SK-N-SH treated with all-trans-retinoic acid at 6 μM for 48 hours (cell line): ENCODE measurements at regions not wholly inside any gene's neighbourhood (a gene's known extent, or its start where the extent isn't known, plus 50 kb on each side); places are given as distances from the start of the nearest gene placed in this dataset.

Experiments used
- ATAC-seq: fragments of 200-7000 bp; cut with Tn5 transposase; 3 replicates; pipeline ENCODE4 v1.9.1; 2020; ENCODE audit warnings: mild to moderate bottlenecking, moderate library complexity
- ARNTL ChIP-seq: fragments of 450-650 bp; formaldehyde crosslinking; IDR thresholded peaks from 2 replicates; pipeline ENCODE4 v1.5.0; 2020; ENCODE audit warnings: low read depth, mild to moderate bottlenecking, moderate library complexity, borderline replicate concordance
- BACH2 ChIP-seq: fragments of 250-450 bp; sonication (Bioruptor Pico); IDR thresholded peaks from 2 replicates; pipeline ENCODE4 v1.9.0; 2021; ENCODE audit warnings: mild to moderate bottlenecking, borderline replicate concordance
- CSDC2 ChIP-seq: fragments of 250-450 bp; sonication (Bioruptor Pico); IDR thresholded peaks from 2 replicates; pipeline ENCODE4 v1.5.0; 2020; ENCODE audit warnings: mild to moderate bottlenecking, moderate library complexity
- ESRRG ChIP-seq: fragments of 250-450 bp; sonication (Bioruptor Pico); IDR thresholded peaks from 2 replicates; pipeline ENCODE4 v1.6.1; 2021; ENCODE audit warnings: mild to moderate bottlenecking
- GLIS3 ChIP-seq: fragments of 250-450 bp; sonication (Bioruptor Pico); IDR thresholded peaks from 2 replicates; pipeline ENCODE4 v1.5.0; 2020; ENCODE audit warnings: mild to moderate bottlenecking, moderate library complexity
- ISL1 ChIP-seq: fragments of 250-450 bp; sonication (Bioruptor Pico); IDR thresholded peaks from 2 replicates; pipeline ENCODE4 v2.1.2; 2022; ENCODE audit warnings: mild to moderate bottlenecking, moderate library complexity
- OSR1 ChIP-seq: fragments of 250-450 bp; sonication (Bioruptor Pico); IDR thresholded peaks from 2 replicates; pipeline ENCODE4 v1.8.0; 2022; ENCODE audit warnings: moderate library complexity, mild to moderate bottlenecking, inconsistent platforms
- PPARA ChIP-seq: fragments of 250-450 bp; sonication (Bioruptor Pico); IDR thresholded peaks from 2 replicates; pipeline ENCODE4 v1.5.0; 2020; ENCODE audit warnings: mild to moderate bottlenecking, borderline replicate concordance
- SNAI2 ChIP-seq: fragments of 250-450 bp; sonication (Bioruptor Pico); IDR thresholded peaks from 2 replicates; pipeline ENCODE4 v1.5.0; 2020; ENCODE audit warnings: mild to moderate bottlenecking, moderate library complexity
- TCF4 ChIP-seq: fragments of 250-450 bp; sonication (Bioruptor Pico); IDR thresholded peaks from 2 replicates; pipeline ENCODE4 v1.8.0; 2021; ENCODE audit warnings: mild to moderate bottlenecking, moderate library complexity, borderline replicate concordance
- TOX ChIP-seq: fragments of 250-450 bp; sonication (Bioruptor Pico); IDR thresholded peaks from 2 replicates; pipeline ENCODE4 v1.8.0; 2021; ENCODE audit warnings: mild to moderate bottlenecking, moderate library complexity, borderline replicate concordance
- ZC3H10 ChIP-seq: fragments of 250-450 bp; sonication (Bioruptor Pico); IDR thresholded peaks from 2 replicates; pipeline ENCODE4 v1.5.1; 2021; ENCODE audit warnings: mild to moderate bottlenecking, moderate library complexity
- ZFP3 ChIP-seq: fragments of 250-450 bp; sonication (Bioruptor Pico); IDR thresholded peaks from 2 replicates; pipeline ENCODE4 v1.5.0; 2020; ENCODE audit warnings: mild to moderate bottlenecking, moderate library complexity
- ZFP30 ChIP-seq: fragments of 450-650 bp; formaldehyde crosslinking; IDR thresholded peaks from 2 replicates; pipeline ENCODE4 v1.5.0; 2022; ENCODE audit warnings: mild to moderate bottlenecking, moderate library complexity
- ZNF565 ChIP-seq: fragments of 450-650 bp; formaldehyde crosslinking; conservative IDR thresholded peaks from 2 replicates; pipeline ENCODE4 v1.5.0; 2020; ENCODE audit warnings: low read depth, mild to moderate bottlenecking, moderate library complexity
- ZNF70 ChIP-seq: fragments of 450-650 bp; formaldehyde crosslinking; IDR thresholded peaks from 2 replicates; pipeline ENCODE4 v1.5.0; 2020; ENCODE audit warnings: mild to moderate bottlenecking, moderate library complexity
- ZNF8 ChIP-seq: fragments of 450-650 bp; formaldehyde crosslinking; IDR thresholded peaks from 2 replicates; pipeline ENCODE4 v1.5.0; 2020; ENCODE audit warnings: mild to moderate bottlenecking, moderate library complexity
- TF ChIP-seq, protein P1 (sequence below): fragments of 250-450 bp; sonication (Bioruptor Pico); IDR thresholded peaks from 2 replicates; pipeline ENCODE4 v1.5.1; 2020; ENCODE audit warnings: low read depth, mild to moderate bottlenecking, moderate library complexity
- TF ChIP-seq, protein P2 (sequence below): fragments of 250-450 bp; sonication (Bioruptor Pico); IDR thresholded peaks from 2 replicates; pipeline ENCODE4 v1.5.0; 2020; ENCODE audit warnings: mild to moderate bottlenecking, moderate library complexity
- TF ChIP-seq, protein P3 (sequence below): fragments of 250-450 bp; sonication (Bioruptor Pico); IDR thresholded peaks from 2 replicates; pipeline ENCODE4 v1.8.0; 2021; ENCODE audit warnings: low read depth, mild to moderate bottlenecking, moderate library complexity, borderline replicate concordance

DNA sequence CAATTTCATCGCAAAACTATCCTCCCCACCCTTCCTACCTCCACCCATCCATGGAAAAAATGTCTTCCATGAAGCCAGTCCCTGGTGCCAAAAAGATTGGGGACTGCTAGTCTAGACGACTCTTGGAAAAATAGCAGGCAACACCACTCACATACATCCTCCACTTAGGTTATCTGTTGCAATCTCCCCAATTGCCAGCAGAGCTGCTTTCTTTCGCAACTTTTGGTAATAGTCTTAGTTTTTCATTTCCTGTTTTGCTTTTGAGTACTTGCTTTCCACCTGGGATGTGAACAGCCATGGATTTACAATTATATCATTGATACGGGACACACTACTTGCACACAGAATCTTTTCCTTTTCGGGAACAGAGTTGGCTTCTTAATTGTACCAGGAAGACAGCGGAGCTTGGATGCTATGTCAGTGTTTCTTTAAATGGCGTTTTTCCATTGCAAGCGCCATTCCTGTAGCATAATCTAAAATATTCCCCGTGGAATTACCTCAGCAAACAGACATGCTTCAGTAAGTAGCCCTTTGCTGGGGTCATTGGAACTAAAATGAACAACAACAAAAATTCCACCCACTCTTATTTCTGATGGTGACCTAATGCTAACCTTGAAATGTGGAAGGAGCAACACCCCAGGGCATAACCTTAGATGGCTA is 183.3 kb upstream of the ADGRL2 start:
- ATAC-seq = no peak
- TF ChIP-seq ZFP3 (CRISPR knock-in tag) (no peak), ESRRG (CRISPR knock-in tag) (no peak)
- TF ChIP-seq, all 23 proteins: peak for 0

DNA sequence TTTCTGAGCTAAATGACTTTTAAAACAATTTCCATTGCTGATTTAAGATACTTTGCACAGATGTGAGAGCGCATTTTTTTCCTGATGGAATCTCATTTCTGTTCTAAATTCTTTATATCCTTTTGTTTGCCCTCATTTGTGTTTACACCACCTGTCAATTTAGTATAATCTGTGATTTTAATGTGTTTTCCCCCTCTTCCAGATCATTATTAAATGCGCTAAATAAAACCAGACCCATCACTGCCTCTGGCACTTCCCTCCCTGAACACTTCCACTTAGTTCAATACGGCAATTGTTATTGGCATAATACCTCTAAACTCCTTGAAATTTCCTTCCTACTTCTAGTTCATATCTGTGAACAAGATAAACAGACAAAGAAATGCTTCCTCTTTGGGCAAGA is 186.9 kb upstream of the ADGRL2 start:
- ATAC-seq = no peak
- TF ChIP-seq SNAI2 (CRISPR knock-in tag) (no peak), TCF4 (CRISPR knock-in tag) (peak; percentile 75; the same call in 1 of the 2 replicates), ESRRG (CRISPR knock-in tag) (no peak)

DNA sequence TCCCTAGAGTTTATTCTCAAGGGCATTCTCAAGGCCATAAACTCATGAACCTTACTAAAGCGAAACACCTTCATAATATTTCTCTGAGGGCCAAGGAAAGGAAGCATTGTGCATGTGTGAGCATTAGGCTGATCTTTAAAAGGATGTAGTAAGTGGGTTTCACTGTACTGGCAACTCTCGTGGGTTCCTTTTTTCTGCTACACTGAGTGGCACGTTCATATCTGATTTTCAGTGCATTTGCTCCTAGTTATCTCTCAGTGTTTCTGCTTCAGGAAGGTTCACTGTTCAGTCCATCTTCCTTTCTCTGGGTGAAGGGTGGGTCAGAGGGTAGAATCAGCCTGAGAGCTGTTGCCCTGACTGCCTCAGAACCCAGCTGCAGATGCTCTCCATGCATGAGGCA is 192.8 kb upstream of the ADGRL2 start:
- no peak for ATAC-seq
- TF ChIP-seq ESRRG (CRISPR knock-in tag) (no peak), TCF4 (CRISPR knock-in tag) (no peak)

DNA sequence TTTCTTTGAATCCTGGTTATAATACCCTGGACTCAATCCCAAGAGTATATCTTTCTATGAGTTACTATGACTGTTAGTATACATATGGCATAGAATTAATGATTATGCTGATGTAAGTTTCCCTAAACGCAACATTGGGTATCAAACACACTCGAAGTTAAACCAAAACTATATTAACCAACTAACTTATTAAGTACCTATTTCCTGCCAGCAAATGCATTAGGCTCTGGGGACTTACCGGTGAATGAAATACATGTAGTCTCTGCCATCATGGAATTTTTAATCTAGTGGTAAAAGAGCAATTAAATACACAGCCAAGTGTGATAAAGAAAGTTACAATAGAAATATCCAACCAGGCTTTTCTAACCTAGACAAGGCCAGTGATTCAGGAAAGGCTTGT is 193.6 kb upstream of the ADGRL2 start:
- TF ChIP-seq ZFP3 (CRISPR knock-in tag) = no peak
- TF ChIP-seq, protein P1, sequence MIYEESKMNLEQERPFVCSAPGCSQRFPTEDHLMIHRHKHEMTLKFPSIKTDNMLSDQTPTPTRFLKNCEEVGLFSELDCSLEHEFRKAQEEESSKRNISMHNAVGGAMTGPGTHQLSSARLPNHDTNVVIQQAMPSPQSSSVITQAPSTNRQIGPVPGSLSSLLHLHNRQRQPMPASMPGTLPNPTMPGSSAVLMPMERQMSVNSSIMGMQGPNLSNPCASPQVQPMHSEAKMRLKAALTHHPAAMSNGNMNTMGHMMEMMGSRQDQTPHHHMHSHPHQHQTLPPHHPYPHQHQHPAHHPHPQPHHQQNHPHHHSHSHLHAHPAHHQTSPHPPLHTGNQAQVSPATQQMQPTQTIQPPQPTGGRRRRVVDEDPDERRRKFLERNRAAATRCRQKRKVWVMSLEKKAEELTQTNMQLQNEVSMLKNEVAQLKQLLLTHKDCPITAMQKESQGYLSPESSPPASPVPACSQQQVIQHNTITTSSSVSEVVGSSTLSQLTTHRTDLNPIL (CRISPR knock-in tag) = no peak
- TF ChIP-seq ZFP30 (CRISPR knock-in tag) = no peak
- no peak for TF ChIP-seq CSDC2 (CRISPR knock-in tag)
- TF ChIP-seq GLIS3 (CRISPR knock-in tag) = no peak
- TF ChIP-seq SNAI2 (CRISPR knock-in tag) = no peak
- no peak for TF ChIP-seq TOX (CRISPR knock-in tag)
- TF ChIP-seq PPARA (CRISPR knock-in tag) = no peak
- TF ChIP-seq ZNF565 (CRISPR knock-in tag) = no peak
- TF ChIP-seq, protein P2, sequence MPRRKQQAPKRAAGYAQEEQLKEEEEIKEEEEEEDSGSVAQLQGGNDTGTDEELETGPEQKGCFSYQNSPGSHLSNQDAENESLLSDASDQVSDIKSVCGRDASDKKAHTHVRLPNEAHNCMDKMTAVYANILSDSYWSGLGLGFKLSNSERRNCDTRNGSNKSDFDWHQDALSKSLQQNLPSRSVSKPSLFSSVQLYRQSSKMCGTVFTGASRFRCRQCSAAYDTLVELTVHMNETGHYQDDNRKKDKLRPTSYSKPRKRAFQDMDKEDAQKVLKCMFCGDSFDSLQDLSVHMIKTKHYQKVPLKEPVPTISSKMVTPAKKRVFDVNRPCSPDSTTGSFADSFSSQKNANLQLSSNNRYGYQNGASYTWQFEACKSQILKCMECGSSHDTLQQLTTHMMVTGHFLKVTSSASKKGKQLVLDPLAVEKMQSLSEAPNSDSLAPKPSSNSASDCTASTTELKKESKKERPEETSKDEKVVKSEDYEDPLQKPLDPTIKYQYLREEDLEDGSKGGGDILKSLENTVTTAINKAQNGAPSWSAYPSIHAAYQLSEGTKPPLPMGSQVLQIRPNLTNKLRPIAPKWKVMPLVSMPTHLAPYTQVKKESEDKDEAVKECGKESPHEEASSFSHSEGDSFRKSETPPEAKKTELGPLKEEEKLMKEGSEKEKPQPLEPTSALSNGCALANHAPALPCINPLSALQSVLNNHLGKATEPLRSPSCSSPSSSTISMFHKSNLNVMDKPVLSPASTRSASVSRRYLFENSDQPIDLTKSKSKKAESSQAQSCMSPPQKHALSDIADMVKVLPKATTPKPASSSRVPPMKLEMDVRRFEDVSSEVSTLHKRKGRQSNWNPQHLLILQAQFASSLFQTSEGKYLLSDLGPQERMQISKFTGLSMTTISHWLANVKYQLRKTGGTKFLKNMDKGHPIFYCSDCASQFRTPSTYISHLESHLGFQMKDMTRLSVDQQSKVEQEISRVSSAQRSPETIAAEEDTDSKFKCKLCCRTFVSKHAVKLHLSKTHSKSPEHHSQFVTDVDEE (CRISPR knock-in tag) = no peak
- no peak for TF ChIP-seq ZNF8 (CRISPR knock-in tag)
- no peak for TF ChIP-seq ISL1 (CRISPR knock-in tag)

DNA sequence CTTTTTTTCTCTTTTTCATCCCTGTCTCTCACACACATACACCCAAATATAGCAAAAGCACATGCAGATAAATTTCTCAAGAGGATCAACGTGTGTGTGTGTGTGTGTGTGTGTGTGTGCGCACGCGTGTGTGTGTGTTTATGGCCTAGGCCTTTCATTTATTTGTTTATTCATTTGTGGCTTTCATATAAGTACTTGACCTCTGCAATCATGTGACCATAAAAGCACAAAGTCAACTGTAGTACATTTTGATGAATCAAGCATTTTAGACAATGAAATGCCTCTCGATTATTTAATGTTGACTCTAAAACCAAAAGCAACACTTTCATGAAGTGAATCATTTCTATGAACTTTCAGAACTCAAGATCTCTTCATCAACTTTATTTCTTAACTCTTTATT is 194.1 kb upstream of the ADGRL2 start:
- no peak for TF ChIP-seq ZNF8 (CRISPR knock-in tag)
- no peak for TF ChIP-seq PPARA (CRISPR knock-in tag)
- TF ChIP-seq, protein P3, sequence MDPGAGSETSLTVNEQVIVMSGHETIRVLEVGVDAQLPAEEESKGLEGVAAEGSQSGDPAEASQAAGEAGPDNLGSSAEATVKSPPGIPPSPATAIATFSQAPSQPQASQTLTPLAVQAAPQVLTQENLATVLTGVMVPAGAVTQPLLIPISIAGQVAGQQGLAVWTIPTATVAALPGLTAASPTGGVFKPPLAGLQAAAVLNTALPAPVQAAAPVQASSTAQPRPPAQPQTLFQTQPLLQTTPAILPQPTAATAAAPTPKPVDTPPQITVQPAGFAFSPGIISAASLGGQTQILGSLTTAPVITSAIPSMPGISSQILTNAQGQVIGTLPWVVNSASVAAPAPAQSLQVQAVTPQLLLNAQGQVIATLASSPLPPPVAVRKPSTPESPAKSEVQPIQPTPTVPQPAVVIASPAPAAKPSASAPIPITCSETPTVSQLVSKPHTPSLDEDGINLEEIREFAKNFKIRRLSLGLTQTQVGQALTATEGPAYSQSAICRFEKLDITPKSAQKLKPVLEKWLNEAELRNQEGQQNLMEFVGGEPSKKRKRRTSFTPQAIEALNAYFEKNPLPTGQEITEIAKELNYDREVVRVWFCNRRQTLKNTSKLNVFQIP (CRISPR knock-in tag) = no peak
- TF ChIP-seq GLIS3 (CRISPR knock-in tag) = no peak
- no peak for TF ChIP-seq BACH2
- ATAC-seq = no peak

More for the DNA sequence above, 193.6 kb upstream of the ADGRL2 start:
- no peak for ATAC-seq

DNA sequence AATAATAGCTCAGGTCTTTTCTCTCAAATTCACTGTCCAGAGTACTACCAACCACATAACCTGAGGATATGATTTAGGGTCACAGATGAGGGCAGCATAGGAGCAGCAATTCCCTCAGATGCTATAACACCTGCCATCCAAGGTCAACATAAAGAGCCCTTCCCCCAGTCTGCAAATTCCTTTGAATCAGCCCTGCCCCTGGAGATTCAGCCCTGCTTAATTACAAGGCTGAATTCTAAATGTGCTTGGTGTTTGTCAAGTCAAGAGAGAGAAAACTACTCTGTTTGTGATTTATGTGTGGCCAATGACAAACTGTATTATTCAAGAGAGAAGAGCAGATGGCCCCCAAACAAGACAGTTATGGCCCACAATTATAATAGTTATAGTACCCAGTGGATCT is 195.7 kb upstream of the ADGRL2 start:
- ATAC-seq = no peak
- no peak for TF ChIP-seq TOX (CRISPR knock-in tag)
- TF ChIP-seq ZNF70 (CRISPR knock-in tag) = no peak
- TF ChIP-seq ZNF8 (CRISPR knock-in tag) = no peak
- TF ChIP-seq ZNF565 (CRISPR knock-in tag) = no peak
- TF ChIP-seq ISL1 (CRISPR knock-in tag) = no peak
- no peak for TF ChIP-seq PPARA (CRISPR knock-in tag)
- no peak for TF ChIP-seq ARNTL (CRISPR knock-in tag)
- TF ChIP-seq ZC3H10 (CRISPR knock-in tag) = no peak
- TF ChIP-seq CSDC2 (CRISPR knock-in tag) = no peak
- TF ChIP-seq, protein P1 (CRISPR knock-in tag) = no peak
- no peak for TF ChIP-seq ZFP3 (CRISPR knock-in tag)
- TF ChIP-seq, protein P2 (CRISPR knock-in tag) = no peak
- TF ChIP-seq OSR1 (CRISPR knock-in tag) = no peak
